HG02642 (cell line): ENCODE measurements at regions not wholly inside any gene's neighbourhood (a gene's known extent, or its start where the extent isn't known, plus 50 kb on each side); places are given as distances from the start of the nearest gene placed in this dataset.

Experiments
- ATAC-seq: cut with Tn5 transposase; IDR thresholded peaks from one replicate; pipeline ENCODE4 v1.9.1; 2021; ENCODE audit warnings: mild to moderate bottlenecking; ENCODE audit not compliant: unreplicated experiment, poor library complexity

GRCh38 chr5:158422653-158423515 is 563.9 kb upstream of the CLINT1 start:
- no peak for ATAC-seq

- ATAC-seq = no peak
Observed at GRCh38 chr5:158421319-158421718, 562.4 kb upstream of the CLINT1 start.

GRCh38 chr5:158419186-158419585 is 560.2 kb upstream of the CLINT1 start:
- no peak for ATAC-seq

GRCh38 chr5:158414780-158415179 is 555.8 kb upstream of the CLINT1 start:
- ATAC-seq = no peak

- no peak for ATAC-seq
Observed at GRCh38 chr5:158414333-158414762, 555.4 kb upstream of the CLINT1 start.

- no peak for ATAC-seq
Observed at GRCh38 chr5:158413122-158413680, 554.3 kb upstream of the CLINT1 start.

GRCh38 chr5:158410976-158411375 is 552.0 kb upstream of the CLINT1 start:
- no peak for ATAC-seq

- peak; percentile 57 for ATAC-seq
Observed at GRCh38 chr5:158409507-158409906, 550.6 kb upstream of the CLINT1 start.

GRCh38 chr5:158407824-158408195 is 548.9 kb upstream of the CLINT1 start:
- no peak for ATAC-seq

GRCh38 chr5:158406884-158407823 is 548.2 kb upstream of the CLINT1 start:
- ATAC-seq = no peak

GRCh38 chr5:158398360-158399201 is 539.6 kb upstream of the CLINT1 start:
- ATAC-seq = peak; percentile 83

GRCh38 chr5:158397278-158397677 is 538.3 kb upstream of the CLINT1 start:
- ATAC-seq = no peak

GRCh38 chr5:158394102-158394501 is 535.2 kb upstream of the CLINT1 start:
- ATAC-seq = no peak

GRCh38 chr5:158393457-158393856 is 534.5 kb upstream of the CLINT1 start:
- ATAC-seq = no peak

- no peak for ATAC-seq
Observed at GRCh38 chr5:158392753-158393152, 533.8 kb upstream of the CLINT1 start.

- ATAC-seq = no peak
Observed at GRCh38 chr5:158390577-158390976, 531.6 kb upstream of the CLINT1 start.

- no peak for ATAC-seq
Observed at GRCh38 chr5:158389786-158390185, 530.8 kb upstream of the CLINT1 start.

- ATAC-seq = no peak
Observed at GRCh38 chr5:158388021-158388420, 529.1 kb upstream of the CLINT1 start.

GRCh38 chr5:158387499-158387898 is 528.6 kb upstream of the CLINT1 start:
- no peak for ATAC-seq

- ATAC-seq = no peak
Observed at GRCh38 chr5:158385982-158386381, 527.0 kb upstream of the CLINT1 start.
